C4-2B (cell line): ENCODE measurements at regions not wholly inside any gene's neighbourhood (a gene's known extent, or its start where the extent isn't known, plus 50 kb on each side); places are given as distances from the start of the nearest gene placed in this dataset.
A peak's percentile ranks its signal among the peaks of the same experiment; 100 is the strongest.

Experiments
- H3K27ac ChIP-seq: fragments of 450-650 bp; 2 replicates; pipeline ENCODE4 v1.5.1; 2017
- CTCF ChIP-seq: fragments of 450-650 bp; conservative IDR thresholded peaks from 2 replicates; pipeline ENCODE4 v1.5.1; 2017; ENCODE audit warnings: mild to moderate bottlenecking
- ZFX ChIP-seq: fragments of 450-650 bp; IDR thresholded peaks from 2 replicates; pipeline ENCODE4 v1.6.1; 2017

GRCh38 chr12:17550011-17550410, 540.0 kb downstream of the RERGL start:
- no peak overlapping the region for H3K27ac ChIP-seq
- TF ChIP-seq CTCF (no peak), ZFX (no peak)

GRCh38 chr12:17540921-17541320, 549.1 kb downstream of the RERGL start:
- no peak overlapping the region for H3K27ac ChIP-seq
- no peak for TF ChIP-seq CTCF
- no peak for TF ChIP-seq ZFX

- no peak for TF ChIP-seq ZFX
- H3K27ac ChIP-seq = no peak overlapping the region
These were observed 561.6 kb downstream of the RERGL start for GRCh38 chr12:17528394-17528793.

- no peak overlapping the region for H3K27ac ChIP-seq
- TF ChIP-seq ZFX = no peak
- TF ChIP-seq CTCF = no peak; the same call in 1 of the 2 replicates
These were observed 563.0 kb downstream of the RERGL start for GRCh38 chr12:17527021-17527420.

- no peak overlapping the region for H3K27ac ChIP-seq
- TF ChIP-seq ZFX (no peak), CTCF (peak; percentile 47)
These were observed 578.6 kb downstream of the RERGL start for GRCh38 chr12:17511369-17511768.

- no peak overlapping the region for H3K27ac ChIP-seq
- TF ChIP-seq ZFX (no peak), CTCF (no peak)
These were observed 582.7 kb downstream of the RERGL start for GRCh38 chr12:17507336-17507735.

GRCh38 chr12:17503742-17504141, 586.3 kb downstream of the RERGL start:
- H3K27ac ChIP-seq = no peak overlapping the region
- TF ChIP-seq CTCF (no peak), ZFX (no peak)

- H3K27ac ChIP-seq = no peak overlapping the region
- TF ChIP-seq ZFX (no peak), CTCF (no peak; the same call in 1 of the 2 replicates)
These were observed 600.5 kb downstream of the RERGL start for GRCh38 chr12:17489452-17489851.
